ENCODE measurements at regions not wholly inside any gene's neighbourhood (a gene's known extent, or its start where the extent isn't known, plus 50 kb on each side); places are given as distances from the start of the nearest gene placed in this dataset.
A peak's percentile ranks its signal among the peaks of the same experiment; 100 is the strongest.

DNA sequence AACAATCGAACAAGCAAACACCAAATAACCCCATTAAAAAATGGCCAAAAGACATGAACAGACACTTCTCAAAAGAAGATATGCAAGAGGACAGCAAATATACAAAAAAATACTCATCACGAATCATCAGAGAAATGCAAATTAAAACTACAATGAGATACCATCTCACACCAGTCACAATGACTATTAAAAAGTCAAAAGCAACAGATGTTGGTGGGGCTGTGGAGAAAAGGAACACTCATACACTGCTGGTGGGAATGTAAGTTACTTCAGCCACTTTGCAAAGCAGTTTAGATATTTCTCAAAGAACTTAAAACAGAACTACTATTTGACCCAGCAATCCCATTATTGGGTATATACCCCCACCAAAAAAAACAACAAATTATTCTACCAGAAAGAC lies 51.3 kb upstream of the FLI1 start:
- TF ChIP-seq POLR2AphosphoS5 (IDR thresholded peaks at IDR 0.05; ENCODE audit: low read depth, low read length), result no peak
- TF ChIP-seq TAF1 (IDR thresholded peaks at IDR 0.05; ENCODE audit: borderline replicate concordance, low read depth, low read length), result no peak
- no peak for TF ChIP-seq POLR2A (IDR thresholded peaks at IDR 0.05; ENCODE audit: low read depth, low read length)
- no peak for FAIRE-seq
- DNase-seq (ENCODE audit: insufficient read length), result no peak

DNA sequence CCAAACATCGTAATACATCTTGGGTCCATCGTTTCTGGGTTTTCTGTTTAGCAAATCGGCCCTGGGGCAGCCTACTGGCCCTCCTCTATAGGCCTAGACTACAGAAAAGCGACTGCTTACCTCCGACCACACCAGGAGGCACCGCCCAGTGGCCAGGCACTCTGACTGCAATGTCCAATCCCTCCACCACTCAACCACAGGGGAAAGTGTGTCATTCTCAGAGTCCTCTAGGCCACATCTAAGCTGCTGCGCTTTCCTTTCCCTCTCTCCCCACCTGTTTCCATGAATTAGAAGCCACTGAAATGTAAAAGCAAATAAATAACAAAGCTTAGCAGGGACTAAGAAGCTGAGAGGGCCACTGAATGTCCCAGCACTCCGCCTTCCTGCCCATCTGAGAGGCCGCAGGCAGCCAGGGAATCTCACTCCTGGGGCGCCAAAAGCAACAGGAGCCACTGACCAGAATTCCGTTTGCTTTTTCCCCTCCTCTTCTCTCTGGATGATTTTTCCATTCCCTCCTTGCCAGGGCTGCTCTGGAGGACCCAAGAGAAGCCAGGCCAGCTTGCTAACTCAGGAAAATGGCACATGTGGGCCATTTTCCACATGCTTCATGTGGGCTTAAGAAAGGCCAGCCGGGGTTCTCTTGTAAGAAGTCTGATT lies 50.1 kb upstream of the FLI1 start:
- peak; percentile 42 for FAIRE-seq
- no peak for TF ChIP-seq TAF1 (IDR thresholded peaks at IDR 0.05; ENCODE audit: borderline replicate concordance, low read depth, low read length)
- DNase-seq (ENCODE audit: insufficient read length), result no peak
